Nephron progenitor cell (in vitro differentiated cells): ENCODE measurements at regions not wholly inside any gene's neighbourhood (a gene's known extent, or its start where the extent isn't known, plus 50 kb on each side); places are given as distances from the start of the nearest gene placed in this dataset.

Experiments
- DNase-seq: peaks from one replicate; pipeline ENCODE4 v3.0.0; 2021
- H3K27ac Mint-ChIP-seq: 2 replicates; pipeline ENCODE4 v1.8.0; 2021; ENCODE audit warnings: mild to moderate bottlenecking, moderate library complexity, mixed read lengths
- H3K27me3 Mint-ChIP-seq: 2 replicates; pipeline ENCODE4 v1.8.0; 2021; ENCODE audit warnings: mild to moderate bottlenecking, low read depth, mixed read lengths; ENCODE audit not compliant: poor library complexity
- H3K36me3 Mint-ChIP-seq: 2 replicates; pipeline ENCODE4 v1.8.0; 2021; ENCODE audit warnings: low read depth, mixed read lengths
- H3K4me1 Mint-ChIP-seq: 2 replicates; pipeline ENCODE4 v1.8.0; 2021; ENCODE audit warnings: mixed read lengths
- H3K4me3 Mint-ChIP-seq: 2 replicates; pipeline ENCODE4 v1.8.0; 2021; ENCODE audit warnings: mild to moderate bottlenecking, moderate library complexity, mixed read lengths
- H3K9me3 Mint-ChIP-seq: 2 replicates; pipeline ENCODE4 v1.8.0; 2021; ENCODE audit warnings: mild to moderate bottlenecking, moderate library complexity, mixed read lengths
- CTCF ChIP-seq: fragments of 200-600 bp; sonication (generic); IDR thresholded peaks from 2 replicates; pipeline ENCODE4 v1.5.0; 2021; ENCODE audit warnings: antibody characterized with exemption

- no peak overlapping the region for H3K4me3 Mint-ChIP-seq
- H3K27ac Mint-ChIP-seq = no peak overlapping the region
- peaks cover 73% of the 10 kb centered on the region for H3K4me1 Mint-ChIP-seq
- no peak for TF ChIP-seq CTCF
- peaks cover 10% of the 10 kb centered on the region for H3K27me3 Mint-ChIP-seq
- DNase-seq = no peak
- H3K9me3 Mint-ChIP-seq = peaks cover 26% of the 10 kb centered on the region
- peaks cover 31% of the 10 kb centered on the region for H3K36me3 Mint-ChIP-seq
Observed at GRCh38 chr22:26781062-26781461, 123.7 kb downstream of the MIAT start.

- no peak for DNase-seq
- Mint-ChIP-seq H3K9me3 (peaks cover 23% of the 10 kb centered on the region), H3K27me3 (peaks cover 10% of the 10 kb centered on the region), H3K36me3 (peaks cover 29% of the 10 kb centered on the region), H3K27ac (no peak overlapping the region), H3K4me1 (peaks cover 68% of the 10 kb centered on the region), H3K4me3 (no peak overlapping the region)
- TF ChIP-seq CTCF = no peak
Observed at GRCh38 chr22:26781596-26781995, 124.2 kb downstream of the MIAT start.

- Mint-ChIP-seq H3K27me3 (peaks cover 20% of the 10 kb centered on the region), H3K36me3 (peaks cover 25% of the 10 kb centered on the region), H3K27ac (peak overlapping the region; percentile 90), H3K4me3 (peak overlapping the region; percentile 34), H3K9me3 (peaks cover 21% of the 10 kb centered on the region), H3K4me1 (peaks cover 45% of the 10 kb centered on the region)
- TF ChIP-seq CTCF = no peak
- DNase-seq = peak; percentile 58
Observed at GRCh38 chr22:26783885-26784284, 126.5 kb downstream of the MIAT start.

- H3K9me3 Mint-ChIP-seq = peaks cover 13% of the 10 kb centered on the region
- peaks cover 16% of the 10 kb centered on the region for H3K36me3 Mint-ChIP-seq
- peaks cover 17% of the 10 kb centered on the region for H3K27me3 Mint-ChIP-seq
- H3K27ac Mint-ChIP-seq = peak overlapping the region; percentile 67
- TF ChIP-seq CTCF = no peak
- H3K4me1 Mint-ChIP-seq = peaks cover 42% of the 10 kb centered on the region
- no peak for DNase-seq
- no peak overlapping the region for H3K4me3 Mint-ChIP-seq
Observed at GRCh38 chr22:26784772-26785171, 127.4 kb downstream of the MIAT start.

GRCh38 chr22:26785932-26786331 lies 128.5 kb downstream of the MIAT start:
- H3K36me3 Mint-ChIP-seq = peaks cover 10% of the 10 kb centered on the region
- no peak overlapping the region for H3K27ac Mint-ChIP-seq
- H3K4me3 Mint-ChIP-seq = no peak overlapping the region
- no peak for TF ChIP-seq CTCF
- H3K27me3 Mint-ChIP-seq = peaks cover 24% of the 10 kb centered on the region
- peaks cover 47% of the 10 kb centered on the region for H3K4me1 Mint-ChIP-seq
- no peak for DNase-seq
- peaks cover 6% of the 10 kb centered on the region for H3K9me3 Mint-ChIP-seq

GRCh38 chr22:26786398-26786797 lies 129.0 kb downstream of the MIAT start:
- Mint-ChIP-seq H3K27ac (no peak overlapping the region), H3K36me3 (peaks cover 15% of the 10 kb centered on the region), H3K4me3 (no peak overlapping the region), H3K4me1 (peaks cover 47% of the 10 kb centered on the region), H3K9me3 (peaks cover 9% of the 10 kb centered on the region), H3K27me3 (peaks cover 24% of the 10 kb centered on the region)
- no peak for TF ChIP-seq CTCF
- DNase-seq = no peak
